Stimulated activated CD8-positive, alpha-beta memory T cell treated with anti-CD3 and anti-CD28 coated beads, Interleukin-15, amount 100 ng/mL, for 1 hour (primary cell): ENCODE measurements at regions not wholly inside any gene's neighbourhood (a gene's known extent, or its start where the extent isn't known, plus 50 kb on each side); places are given as distances from the start of the nearest gene placed in this dataset.
"Not testable (repeated sequence)": the region's sequence is repeated elsewhere in the genome, so short reads cannot be mapped to it uniquely, and the experiment has no call there.

Source experiments
- DNase-seq: peaks from one replicate; pipeline ENCODE4 v3.0.0-alpha.2; 2020; ENCODE audit warnings: low read depth

- no peak for DNase-seq
Measured at GRCh38 chr19:28367146-28367545, 845.8 kb downstream of the UQCRFS1 start.

GRCh38 chr19:28363254-28363653, 849.7 kb downstream of the UQCRFS1 start:
- no peak for DNase-seq

- DNase-seq: no peak
Measured at GRCh38 chr19:28359431-28360414, 853.2 kb downstream of the UQCRFS1 start.

- DNase-seq: no peak
Measured at GRCh38 chr19:28358633-28359032, 854.3 kb downstream of the UQCRFS1 start.

- no peak for DNase-seq
Measured at GRCh38 chr19:28351761-28352160, 861.2 kb downstream of the UQCRFS1 start.

GRCh38 chr19:28351321-28351720, 861.6 kb downstream of the UQCRFS1 start:
- not testable (repeated sequence) for DNase-seq

GRCh38 chr19:28350673-28351072, 862.3 kb downstream of the UQCRFS1 start:
- no peak for DNase-seq

- DNase-seq: no peak
Measured at GRCh38 chr19:28350037-28350436, 862.9 kb downstream of the UQCRFS1 start.

- no peak for DNase-seq
Measured at GRCh38 chr19:28349604-28350003, 863.3 kb downstream of the UQCRFS1 start.

GRCh38 chr19:28345811-28346210, 867.1 kb downstream of the UQCRFS1 start:
- no peak for DNase-seq

GRCh38 chr19:28341810-28342350, 871.1 kb downstream of the UQCRFS1 start:
- no peak for DNase-seq

GRCh38 chr19:28334419-28334818, 878.5 kb downstream of the UQCRFS1 start:
- no peak for DNase-seq

GRCh38 chr19:28333909-28334308, 879.0 kb downstream of the UQCRFS1 start:
- no peak for DNase-seq

- DNase-seq: no peak
Measured at GRCh38 chr19:28332886-28333285, 880.1 kb downstream of the UQCRFS1 start.

GRCh38 chr19:28332351-28332750, 880.6 kb downstream of the UQCRFS1 start:
- no peak for DNase-seq

- DNase-seq: no peak
Measured at GRCh38 chr19:28331596-28331995, 881.4 kb downstream of the UQCRFS1 start.

- no peak for DNase-seq
Measured at GRCh38 chr19:28330831-28331230, 882.1 kb downstream of the UQCRFS1 start.

- no peak for DNase-seq
Measured at GRCh38 chr19:28329429-28329828, 883.5 kb downstream of the UQCRFS1 start.

- no peak for DNase-seq
Measured at GRCh38 chr19:28327905-28328304, 885.0 kb downstream of the UQCRFS1 start.

- DNase-seq: no peak
Measured at GRCh38 chr19:28326746-28327145, 886.2 kb downstream of the UQCRFS1 start.

GRCh38 chr19:28324275-28325060, 888.5 kb downstream of the UQCRFS1 start:
- no peak for DNase-seq

- no peak for DNase-seq
Measured at GRCh38 chr19:28322945-28323344, 890.0 kb downstream of the UQCRFS1 start.

GRCh38 chr19:28322491-28322890, 890.5 kb downstream of the UQCRFS1 start:
- no peak for DNase-seq
